WTC11 (cell line): ENCODE measurements at regions not wholly inside any gene's neighbourhood (a gene's known extent, or its start where the extent isn't known, plus 50 kb on each side); places are given as distances from the start of the nearest gene placed in this dataset.

ENCODE experiments used
- CBFB ChIP-seq: sonication (generic); formaldehyde crosslinking; IDR thresholded peaks from 2 replicates; pipeline ENCODE4 v1.8.1; 2022; ENCODE audit warnings: mild to moderate bottlenecking, low read depth, missing genetic modification reagents
- ETV6 ChIP-seq: sonication (generic); formaldehyde crosslinking; IDR thresholded peaks from 2 replicates; pipeline ENCODE4 v1.8.1; 2022; ENCODE audit warnings: mild to moderate bottlenecking, missing genetic modification reagents
- IRF2 ChIP-seq: sonication (generic); formaldehyde crosslinking; IDR thresholded peaks from 2 replicates; pipeline ENCODE4 v1.8.0; 2022; ENCODE audit warnings: low read depth, missing genetic modification reagents, borderline replicate concordance
- TEAD4 ChIP-seq: sonication (generic); formaldehyde crosslinking; IDR thresholded peaks from 2 replicates; pipeline ENCODE4 v1.8.0; 2022; ENCODE audit warnings: mild to moderate bottlenecking, missing genetic modification reagents
- ZNF671 ChIP-seq: fragments of 250-450 bp; sonication (Bioruptor Pico); IDR thresholded peaks from 2 replicates; pipeline ENCODE4 v1.8.0; 2021; ENCODE audit warnings: mild to moderate bottlenecking
- TF ChIP-seq, protein P1 (sequence below): fragments of 200-600 bp; IDR thresholded peaks from 2 replicates; pipeline ENCODE4 v1.8.0; 2022; ENCODE audit warnings: antibody characterized with exemption
- TF ChIP-seq, protein P2 (sequence below): sonication (generic); formaldehyde crosslinking; IDR thresholded peaks from 2 replicates; pipeline ENCODE4 v1.8.0; 2022; ENCODE audit warnings: mild to moderate bottlenecking, missing genetic modification reagents
- TF ChIP-seq, protein P3 (sequence below): sonication (generic); formaldehyde crosslinking; IDR thresholded peaks from 2 replicates; pipeline ENCODE4 v1.8.0; 2022; ENCODE audit warnings: mild to moderate bottlenecking, missing genetic modification reagents
- TF ChIP-seq, protein P4 (sequence below): sonication (generic); formaldehyde crosslinking; conservative IDR thresholded peaks from 2 replicates; pipeline ENCODE4 v1.8.1; 2022; ENCODE audit warnings: mild to moderate bottlenecking, missing genetic modification reagents
- TF ChIP-seq, protein P5 (sequence below): sonication (generic); formaldehyde crosslinking; IDR thresholded peaks from 2 replicates; pipeline ENCODE4 v1.8.1; 2023; ENCODE audit warnings: mild to moderate bottlenecking, missing genetic modification reagents, moderate library complexity
- TF ChIP-seq, protein P6 (sequence below): sonication (generic); formaldehyde crosslinking; IDR thresholded peaks from 2 replicates; pipeline ENCODE4 v1.8.1; 2022; ENCODE audit warnings: low read depth, mild to moderate bottlenecking, moderate library complexity, missing genetic modification reagents, borderline replicate concordance

DNA sequence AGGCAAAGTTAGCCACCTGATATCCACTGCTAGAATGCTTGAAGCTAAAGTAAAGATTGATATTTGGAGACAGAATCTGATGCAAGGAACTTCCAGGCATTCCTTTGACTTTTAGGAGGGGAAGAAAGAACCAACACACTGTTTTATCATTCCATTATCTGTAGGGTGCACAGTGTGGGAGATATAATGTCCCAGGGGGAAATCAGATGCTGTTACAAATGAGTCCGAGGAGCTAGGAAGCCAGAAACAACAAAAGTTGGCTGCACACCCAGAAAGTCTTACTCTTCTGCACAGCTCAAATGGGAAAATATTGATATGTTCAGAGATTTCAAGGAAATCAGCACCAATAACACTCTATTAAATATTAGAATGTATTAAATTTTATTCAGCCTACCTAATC, 113.6 kb upstream of the ROBO1 start:
- TF ChIP-seq, protein P1, sequence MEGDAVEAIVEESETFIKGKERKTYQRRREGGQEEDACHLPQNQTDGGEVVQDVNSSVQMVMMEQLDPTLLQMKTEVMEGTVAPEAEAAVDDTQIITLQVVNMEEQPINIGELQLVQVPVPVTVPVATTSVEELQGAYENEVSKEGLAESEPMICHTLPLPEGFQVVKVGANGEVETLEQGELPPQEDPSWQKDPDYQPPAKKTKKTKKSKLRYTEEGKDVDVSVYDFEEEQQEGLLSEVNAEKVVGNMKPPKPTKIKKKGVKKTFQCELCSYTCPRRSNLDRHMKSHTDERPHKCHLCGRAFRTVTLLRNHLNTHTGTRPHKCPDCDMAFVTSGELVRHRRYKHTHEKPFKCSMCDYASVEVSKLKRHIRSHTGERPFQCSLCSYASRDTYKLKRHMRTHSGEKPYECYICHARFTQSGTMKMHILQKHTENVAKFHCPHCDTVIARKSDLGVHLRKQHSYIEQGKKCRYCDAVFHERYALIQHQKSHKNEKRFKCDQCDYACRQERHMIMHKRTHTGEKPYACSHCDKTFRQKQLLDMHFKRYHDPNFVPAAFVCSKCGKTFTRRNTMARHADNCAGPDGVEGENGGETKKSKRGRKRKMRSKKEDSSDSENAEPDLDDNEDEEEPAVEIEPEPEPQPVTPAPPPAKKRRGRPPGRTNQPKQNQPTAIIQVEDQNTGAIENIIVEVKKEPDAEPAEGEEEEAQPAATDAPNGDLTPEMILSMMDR = no peak
- TF ChIP-seq IRF2 (CRISPR knock-in tag) = no peak
- no peak for TF ChIP-seq ZNF671
- TF ChIP-seq, protein P2, sequence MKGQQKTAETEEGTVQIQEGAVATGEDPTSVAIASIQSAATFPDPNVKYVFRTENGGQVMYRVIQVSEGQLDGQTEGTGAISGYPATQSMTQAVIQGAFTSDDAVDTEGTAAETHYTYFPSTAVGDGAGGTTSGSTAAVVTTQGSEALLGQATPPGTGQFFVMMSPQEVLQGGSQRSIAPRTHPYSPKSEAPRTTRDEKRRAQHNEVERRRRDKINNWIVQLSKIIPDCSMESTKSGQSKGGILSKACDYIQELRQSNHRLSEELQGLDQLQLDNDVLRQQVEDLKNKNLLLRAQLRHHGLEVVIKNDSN (CRISPR knock-in tag) = no peak
- TF ChIP-seq, protein P3, sequence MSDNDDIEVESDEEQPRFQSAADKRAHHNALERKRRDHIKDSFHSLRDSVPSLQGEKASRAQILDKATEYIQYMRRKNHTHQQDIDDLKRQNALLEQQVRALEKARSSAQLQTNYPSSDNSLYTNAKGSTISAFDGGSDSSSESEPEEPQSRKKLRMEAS (CRISPR knock-in tag) = no peak
- TF ChIP-seq ETV6 = no peak
- TF ChIP-seq, protein P4, sequence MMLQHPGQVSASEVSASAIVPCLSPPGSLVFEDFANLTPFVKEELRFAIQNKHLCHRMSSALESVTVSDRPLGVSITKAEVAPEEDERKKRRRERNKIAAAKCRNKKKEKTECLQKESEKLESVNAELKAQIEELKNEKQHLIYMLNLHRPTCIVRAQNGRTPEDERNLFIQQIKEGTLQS (CRISPR knock-in tag) = no peak
- TF ChIP-seq TEAD4 (CRISPR knock-in tag) = no peak
- TF ChIP-seq, protein P5, sequence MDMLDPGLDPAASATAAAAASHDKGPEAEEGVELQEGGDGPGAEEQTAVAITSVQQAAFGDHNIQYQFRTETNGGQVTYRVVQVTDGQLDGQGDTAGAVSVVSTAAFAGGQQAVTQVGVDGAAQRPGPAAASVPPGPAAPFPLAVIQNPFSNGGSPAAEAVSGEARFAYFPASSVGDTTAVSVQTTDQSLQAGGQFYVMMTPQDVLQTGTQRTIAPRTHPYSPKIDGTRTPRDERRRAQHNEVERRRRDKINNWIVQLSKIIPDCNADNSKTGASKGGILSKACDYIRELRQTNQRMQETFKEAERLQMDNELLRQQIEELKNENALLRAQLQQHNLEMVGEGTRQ = no peak
- no peak for TF ChIP-seq CBFB
- TF ChIP-seq, protein P6, sequence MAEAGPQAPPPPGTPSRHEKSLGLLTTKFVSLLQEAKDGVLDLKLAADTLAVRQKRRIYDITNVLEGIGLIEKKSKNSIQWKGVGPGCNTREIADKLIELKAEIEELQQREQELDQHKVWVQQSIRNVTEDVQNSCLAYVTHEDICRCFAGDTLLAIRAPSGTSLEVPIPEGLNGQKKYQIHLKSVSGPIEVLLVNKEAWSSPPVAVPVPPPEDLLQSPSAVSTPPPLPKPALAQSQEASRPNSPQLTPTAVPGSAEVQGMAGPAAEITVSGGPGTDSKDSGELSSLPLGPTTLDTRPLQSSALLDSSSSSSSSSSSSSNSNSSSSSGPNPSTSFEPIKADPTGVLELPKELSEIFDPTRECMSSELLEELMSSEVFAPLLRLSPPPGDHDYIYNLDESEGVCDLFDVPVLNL = no peak
